ENCODE measurements at regions not wholly inside any gene's neighbourhood (a gene's known extent, or its start where the extent isn't known, plus 50 kb on each side); places are given as distances from the start of the nearest gene placed in this dataset.

DNA sequence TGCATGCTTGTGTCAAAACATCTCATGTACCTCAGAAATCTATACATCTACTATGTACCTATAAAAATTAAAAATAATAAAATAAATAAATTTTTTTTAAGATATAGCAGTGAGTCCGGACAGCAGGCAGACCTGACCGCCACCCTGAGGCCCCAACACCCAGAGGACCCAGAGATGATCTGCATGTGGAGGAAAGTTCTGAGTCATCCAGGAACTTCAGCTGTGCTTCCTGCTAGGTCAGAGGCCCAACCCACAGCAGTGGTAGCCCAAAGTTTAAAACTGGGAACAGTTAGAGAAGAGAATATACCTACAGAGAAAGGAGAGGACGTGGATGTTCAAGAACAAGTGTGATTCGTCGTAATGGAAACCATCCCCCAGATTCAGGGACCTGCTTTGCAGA is 683.7 kb upstream of the NRP1 start:
- no peak overlapping the region for H3K18ac ChIP-seq (ENCODE audit: extremely low read depth, low read length)
- no peak overlapping the region for H4K5ac ChIP-seq (ENCODE audit: insufficient read length, low read depth, low read length)
- no peaks in the 10 kb centered on the region; a peak in 1 of 7 replicates for H3K4me1 ChIP-seq (replicated peaks in 1 of 4; ENCODE audit: control insufficient read depth in 3 of 4, insufficient read depth in 4 of 4, low read length in 3 of 4)
- H3K36me3 ChIP-seq (ENCODE audit: control insufficient read depth in 2 of 4, insufficient read depth in 4 of 4, low read length in 3 of 4), result no peaks in the 10 kb centered on the region
- ChIA-PET POLR2A (ENCODE audit: partially characterized antibody) (interaction anchor here (0.7 kb wide), 1 partner anchor 37 kb away, joined by 4 read pairs; no protein-coding TSS in a partner anchor), CTCF (ENCODE audit: partially characterized antibody) (interaction anchor here (0.6 to 5.9 kb wide), 20 partner anchors 9 to 862 kb away, joined by 3 to 39 read pairs (median 4); no protein-coding TSS in a partner anchor)
- no peak overlapping the region for H2BK120ac ChIP-seq (replicated peaks; ENCODE audit: low read depth, low read length)
- FAIRE-seq, result no peak
- H4K8ac ChIP-seq (ENCODE audit: extremely low read depth, insufficient read depth, low read length), result no peak overlapping the region
- H3K56ac ChIP-seq (replicated peaks; ENCODE audit: insufficient read length, low read depth, low read length), result no peak overlapping the region
- 96% methylated on average over 5 of the region's 5 CpGs; no CpG with 5 or more reads in 1 of the 2 experiments for WGBS, 2 experiments (ENCODE audit: extremely low coverage in 1 of 2, insufficient coverage in 1 of 2, insufficient read length in 1 of 2, insufficient replicate concordance in 2 of 2, low coverage in 1 of 2, low lambda C conversion rate in 2 of 2, missing lambda C conversion rate in 1 of 2)
- no peak overlapping the region for H2BK5ac ChIP-seq (ENCODE audit: low read depth, low read length)
- no peaks in the 10 kb centered on the region for H4K20me1 ChIP-seq (replicated peaks in 1 of 2; ENCODE audit: control insufficient read depth in 1 of 2, insufficient read depth in 2 of 2, low read length in 2 of 2)
- H3K79me2 ChIP-seq (ENCODE audit: control insufficient read depth in 1 of 2, insufficient read depth in 2 of 2, low read length in 2 of 2), result no peaks in the 10 kb centered on the region
- H2BK12ac ChIP-seq (ENCODE audit: low read depth, low read length), result no peak overlapping the region
- H3K4me3 ChIP-seq (ENCODE audit: extremely low read depth in 1 of 4, insufficient read depth in 2 of 4, low read depth in 3 of 4, low read length in 4 of 4), result no peak overlapping the region
- no peak overlapping the region for H3K9ac ChIP-seq (replicated peaks in 1 of 4; ENCODE audit: extremely low read depth in 1 of 4, low read depth in 3 of 4, low read length in 3 of 4)
- no peak overlapping the region for H4K91ac ChIP-seq (replicated peaks; ENCODE audit: insufficient read length, low read length)
- no peak overlapping the region for H2BK20ac ChIP-seq (ENCODE audit: low read length)
- H2BK15ac ChIP-seq (ENCODE audit: low read length), result 0 out of 2 replicates have a peak overlapping the region, but pooled peaks have one; percentile 62
- H3K23ac ChIP-seq (ENCODE audit: insufficient read length), result no peak overlapping the region
- no peak overlapping the region for H3K14ac ChIP-seq (ENCODE audit: insufficient read length)
- no peaks in the 10 kb centered on the region for H3K27me3 ChIP-seq (replicated peaks in 1 of 4; ENCODE audit: control insufficient read depth in 3 of 4, extremely low read depth in 1 of 4, insufficient read depth in 3 of 4, low read length in 3 of 4)
- H2AFZ ChIP-seq (ENCODE audit: low read length), result no peak overlapping the region
- H3K27ac ChIP-seq (ENCODE audit: low read depth, low read length), result no peak overlapping the region
- H3K4ac ChIP-seq (replicated peaks; ENCODE audit: insufficient read length, low read depth, low read length), result no peak overlapping the region
- no peaks in the 10 kb centered on the region for H3K23me2 ChIP-seq (ENCODE audit: low read depth, low read length)
- no peaks in the 10 kb centered on the region for H3K9me3 ChIP-seq (ENCODE audit: insufficient read depth in 2 of 2, low read depth in 1 of 2, low read length in 1 of 2)
- H2AK5ac ChIP-seq (ENCODE audit: low read depth, low read length), result no peak overlapping the region
- H3K79me1 ChIP-seq (ENCODE audit: low read depth, low read length), result no peaks in the 10 kb centered on the region
- DNase-seq (ENCODE audit: low read depth in 1 of 2, low spot score in 2 of 2), result no peak
- H3K4me2 ChIP-seq (ENCODE audit: insufficient read depth in 1 of 2, low read depth in 2 of 2, low read length in 2 of 2), result no peak overlapping the region
- TF ChIP-seq CREB1 (IDR thresholded peaks at IDR 0.05), result no peak
- no peak for TF ChIP-seq TBP (IDR thresholded peaks at IDR 0.05; ENCODE audit: low read depth, low read length)
- no peak for TF ChIP-seq FOSL1 (IDR thresholded peaks at IDR 0.05; ENCODE audit: insufficient read depth, low read depth, low read length)
- no peak for TF ChIP-seq EZH2 (IDR thresholded peaks at IDR 0.05; ENCODE audit: low read depth, low read length, severe bottlenecking)
- no peak for TF ChIP-seq YY1 (IDR thresholded peaks at IDR 0.05; ENCODE audit: low read depth, low read length)
- TF ChIP-seq POU5F1 (IDR thresholded peaks at IDR 0.05; ENCODE audit: low read depth, low read length), result no peak
- TF ChIP-seq JUN (IDR thresholded peaks at IDR 0.05; ENCODE audit: low read depth, low read length), result no peak
- TF ChIP-seq, protein P1, sequence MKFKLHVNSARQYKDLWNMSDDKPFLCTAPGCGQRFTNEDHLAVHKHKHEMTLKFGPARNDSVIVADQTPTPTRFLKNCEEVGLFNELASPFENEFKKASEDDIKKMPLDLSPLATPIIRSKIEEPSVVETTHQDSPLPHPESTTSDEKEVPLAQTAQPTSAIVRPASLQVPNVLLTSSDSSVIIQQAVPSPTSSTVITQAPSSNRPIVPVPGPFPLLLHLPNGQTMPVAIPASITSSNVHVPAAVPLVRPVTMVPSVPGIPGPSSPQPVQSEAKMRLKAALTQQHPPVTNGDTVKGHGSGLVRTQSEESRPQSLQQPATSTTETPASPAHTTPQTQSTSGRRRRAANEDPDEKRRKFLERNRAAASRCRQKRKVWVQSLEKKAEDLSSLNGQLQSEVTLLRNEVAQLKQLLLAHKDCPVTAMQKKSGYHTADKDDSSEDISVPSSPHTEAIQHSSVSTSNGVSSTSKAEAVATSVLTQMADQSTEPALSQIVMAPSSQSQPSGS (IDR thresholded peaks at IDR 0.05; ENCODE audit: low read length), result no peak
- TF ChIP-seq SP1 (IDR thresholded peaks at IDR 0.05; ENCODE audit: low read depth, low read length), result no peak
- TF ChIP-seq, protein P2, sequence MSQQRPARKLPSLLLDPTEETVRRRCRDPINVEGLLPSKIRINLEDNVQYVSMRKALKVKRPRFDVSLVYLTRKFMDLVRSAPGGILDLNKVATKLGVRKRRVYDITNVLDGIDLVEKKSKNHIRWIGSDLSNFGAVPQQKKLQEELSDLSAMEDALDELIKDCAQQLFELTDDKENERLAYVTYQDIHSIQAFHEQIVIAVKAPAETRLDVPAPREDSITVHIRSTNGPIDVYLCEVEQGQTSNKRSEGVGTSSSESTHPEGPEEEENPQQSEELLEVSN (IDR thresholded peaks at IDR 0.05), result no peak
- no peak for TF ChIP-seq SRF (IDR thresholded peaks at IDR 0.05; ENCODE audit: low read depth, low read length)
- TF ChIP-seq BRCA1 (IDR thresholded peaks at IDR 0.05; ENCODE audit: low read depth, low read length), result no peak

Measured in H1 (cell line).